ENCODE measurements at regions not wholly inside any gene's neighbourhood (a gene's known extent, or its start where the extent isn't known, plus 50 kb on each side); places are given as distances from the start of the nearest gene placed in this dataset.

DNA sequence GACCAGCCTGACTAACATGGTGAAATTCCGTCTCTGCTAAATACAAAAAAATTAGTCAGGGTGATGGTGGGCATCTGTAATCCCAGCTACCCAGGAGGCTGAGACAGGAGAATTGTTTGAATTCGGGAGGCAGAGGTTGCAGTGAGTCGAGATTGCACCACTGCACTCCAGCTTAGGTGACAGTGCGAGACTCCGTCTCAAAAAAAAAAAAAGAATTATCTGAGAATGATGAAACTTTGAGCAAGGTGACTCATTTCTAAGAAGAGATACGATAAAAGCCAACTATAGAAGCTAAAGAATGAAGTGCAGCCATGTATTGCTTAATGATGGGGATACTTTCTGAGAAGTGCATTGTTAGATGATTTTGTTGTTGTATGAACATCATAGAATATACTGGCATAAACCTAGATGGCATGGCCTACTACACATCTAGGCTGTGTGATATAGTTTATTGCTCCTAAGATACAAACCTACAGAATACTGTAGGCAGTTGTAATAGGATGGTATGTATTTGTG, 64.7 kb downstream of the SNRPE start:
- DNase-seq (ENCODE audit: low read depth), result peak; percentile 71
- no peak overlapping the region for H3K4me3 ChIP-seq (ENCODE audit: low read depth, low read length)
- TF ChIP-seq, protein P1, sequence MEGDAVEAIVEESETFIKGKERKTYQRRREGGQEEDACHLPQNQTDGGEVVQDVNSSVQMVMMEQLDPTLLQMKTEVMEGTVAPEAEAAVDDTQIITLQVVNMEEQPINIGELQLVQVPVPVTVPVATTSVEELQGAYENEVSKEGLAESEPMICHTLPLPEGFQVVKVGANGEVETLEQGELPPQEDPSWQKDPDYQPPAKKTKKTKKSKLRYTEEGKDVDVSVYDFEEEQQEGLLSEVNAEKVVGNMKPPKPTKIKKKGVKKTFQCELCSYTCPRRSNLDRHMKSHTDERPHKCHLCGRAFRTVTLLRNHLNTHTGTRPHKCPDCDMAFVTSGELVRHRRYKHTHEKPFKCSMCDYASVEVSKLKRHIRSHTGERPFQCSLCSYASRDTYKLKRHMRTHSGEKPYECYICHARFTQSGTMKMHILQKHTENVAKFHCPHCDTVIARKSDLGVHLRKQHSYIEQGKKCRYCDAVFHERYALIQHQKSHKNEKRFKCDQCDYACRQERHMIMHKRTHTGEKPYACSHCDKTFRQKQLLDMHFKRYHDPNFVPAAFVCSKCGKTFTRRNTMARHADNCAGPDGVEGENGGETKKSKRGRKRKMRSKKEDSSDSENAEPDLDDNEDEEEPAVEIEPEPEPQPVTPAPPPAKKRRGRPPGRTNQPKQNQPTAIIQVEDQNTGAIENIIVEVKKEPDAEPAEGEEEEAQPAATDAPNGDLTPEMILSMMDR (IDR thresholded peaks at IDR 0.05; ENCODE audit: insufficient read depth, low read depth, low read length), result no peak

DNA sequence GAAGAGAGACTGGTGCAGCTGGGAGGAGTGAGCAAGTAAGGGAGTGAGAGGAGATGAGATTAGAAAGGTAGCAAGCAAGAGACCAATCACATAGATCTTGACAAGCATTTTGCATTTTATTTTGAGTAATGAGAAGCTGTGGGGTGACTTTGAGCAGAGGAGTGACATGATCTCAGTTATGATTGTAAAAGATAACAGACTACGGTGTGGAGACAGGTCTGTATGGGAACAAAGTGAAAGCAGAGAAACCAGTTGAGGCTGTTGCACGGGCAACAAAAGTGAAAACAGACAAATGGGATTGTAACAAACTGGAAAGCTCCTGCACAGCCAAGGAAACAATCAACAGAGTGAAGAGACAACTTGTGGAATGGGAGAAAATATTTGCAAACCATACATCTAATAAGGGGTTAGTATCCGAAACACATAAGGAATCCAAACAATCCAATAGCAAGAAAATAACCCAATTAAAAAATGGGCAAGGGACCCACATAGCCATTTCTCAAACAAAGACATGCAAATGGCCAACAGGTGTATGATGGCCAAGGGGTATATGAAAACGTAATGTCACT, 68.4 kb downstream of the SNRPE start:
- no peak for DNase-seq (ENCODE audit: low read depth)
- no peak overlapping the region for H3K4me3 ChIP-seq (ENCODE audit: low read depth, low read length)
- TF ChIP-seq, protein P1 (IDR thresholded peaks at IDR 0.05; ENCODE audit: insufficient read depth, low read depth, low read length), result no peak

DNA sequence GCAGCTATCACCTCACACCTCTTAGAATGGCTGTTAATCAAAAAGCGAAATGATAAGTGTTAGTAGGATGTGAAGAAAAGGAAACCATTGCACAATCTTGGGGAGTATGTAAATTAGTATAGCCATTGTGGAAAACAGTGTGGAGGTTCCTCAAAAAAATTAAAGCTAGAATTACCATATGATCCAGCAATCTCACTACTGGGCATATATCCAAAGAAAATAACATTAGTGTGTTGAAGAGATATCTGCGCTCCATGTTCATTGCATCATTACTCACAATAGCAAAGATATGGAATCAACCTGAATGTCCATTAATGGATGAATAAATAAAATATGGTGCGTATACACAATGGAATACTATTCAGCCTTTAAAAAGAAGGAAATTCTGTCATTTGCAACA, 68.9 kb downstream of the SNRPE start:
- TF ChIP-seq, protein P1 (IDR thresholded peaks at IDR 0.05; ENCODE audit: insufficient read depth, low read depth, low read length), result no peak
- H3K4me3 ChIP-seq (ENCODE audit: low read depth, low read length), result no peak overlapping the region
- peak; percentile 40 for DNase-seq (ENCODE audit: low read depth)

DNA sequence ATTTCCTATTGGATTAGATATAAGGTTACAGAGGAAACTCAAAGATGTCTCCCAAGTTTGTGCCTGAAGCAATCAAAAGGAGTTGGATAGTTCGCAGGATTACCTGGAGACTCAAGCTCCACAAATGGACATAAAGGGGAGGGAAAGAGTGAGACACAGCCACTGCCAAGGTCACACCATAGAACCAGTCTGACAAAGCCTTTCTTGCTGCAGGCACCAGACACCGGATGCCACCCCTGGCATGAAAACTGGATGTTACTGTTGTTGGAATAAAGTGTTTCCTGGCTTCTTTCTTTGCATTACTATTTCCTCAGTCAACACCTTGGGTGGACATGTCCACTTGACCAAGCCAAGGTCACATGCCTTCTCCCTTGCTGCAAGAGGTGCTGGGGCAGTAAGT, 70.6 kb downstream of the SNRPE start:
- DNase-seq (ENCODE audit: low read depth), result no peak
- no peak overlapping the region for H3K4me3 ChIP-seq (ENCODE audit: low read depth, low read length)
- TF ChIP-seq, protein P1 (IDR thresholded peaks at IDR 0.05; ENCODE audit: insufficient read depth, low read depth, low read length), result no peak

DNA sequence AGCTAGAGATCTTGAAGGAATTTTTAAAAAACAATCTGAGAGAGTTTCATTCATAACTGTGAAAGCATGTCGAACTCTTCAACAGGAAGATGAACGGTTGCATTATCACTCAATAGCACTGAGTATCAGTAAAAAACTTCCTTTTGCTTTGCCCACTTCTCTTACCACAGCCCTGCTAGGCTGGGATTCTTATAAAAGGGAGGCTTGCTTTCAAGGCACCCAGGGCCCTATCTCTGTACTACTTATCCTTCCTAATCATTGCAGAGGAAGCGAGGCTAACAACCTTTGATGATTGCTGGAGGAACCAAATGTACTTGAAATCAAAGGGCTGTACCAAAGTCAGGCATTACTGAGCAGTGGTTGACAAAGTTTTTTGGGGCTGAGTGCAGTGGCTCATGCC, 71.2 kb downstream of the SNRPE start:
- no peak for DNase-seq (ENCODE audit: low read depth)
- TF ChIP-seq, protein P1 (IDR thresholded peaks at IDR 0.05; ENCODE audit: insufficient read depth, low read depth, low read length), result no peak
- H3K4me3 ChIP-seq (ENCODE audit: low read depth, low read length), result no peak overlapping the region

DNA sequence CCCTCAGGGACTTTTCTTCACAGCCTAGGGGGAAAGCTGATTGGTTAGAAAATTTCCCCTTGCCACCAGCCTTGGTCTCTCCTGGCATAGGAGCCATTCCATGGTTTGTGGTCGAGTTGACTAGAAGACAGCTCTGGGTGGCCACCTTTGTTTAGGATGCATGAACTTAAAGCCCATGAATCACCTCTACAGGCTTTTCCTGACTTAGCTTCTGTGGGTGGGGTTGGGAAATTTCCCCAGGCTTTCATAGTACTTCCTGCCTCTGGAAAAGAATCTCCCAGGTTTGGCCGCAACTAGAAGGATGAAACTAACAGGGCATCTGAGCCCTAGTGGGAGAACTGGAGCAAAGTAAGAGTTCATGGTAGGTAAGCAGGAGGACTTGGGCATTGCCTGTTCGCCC, 72.6 kb downstream of the SNRPE start:
- no peak overlapping the region for H3K4me3 ChIP-seq (ENCODE audit: low read depth, low read length)
- TF ChIP-seq, protein P1 (IDR thresholded peaks at IDR 0.05; ENCODE audit: insufficient read depth, low read depth, low read length), result no peak
- no peak for DNase-seq (ENCODE audit: low read depth)

DNA sequence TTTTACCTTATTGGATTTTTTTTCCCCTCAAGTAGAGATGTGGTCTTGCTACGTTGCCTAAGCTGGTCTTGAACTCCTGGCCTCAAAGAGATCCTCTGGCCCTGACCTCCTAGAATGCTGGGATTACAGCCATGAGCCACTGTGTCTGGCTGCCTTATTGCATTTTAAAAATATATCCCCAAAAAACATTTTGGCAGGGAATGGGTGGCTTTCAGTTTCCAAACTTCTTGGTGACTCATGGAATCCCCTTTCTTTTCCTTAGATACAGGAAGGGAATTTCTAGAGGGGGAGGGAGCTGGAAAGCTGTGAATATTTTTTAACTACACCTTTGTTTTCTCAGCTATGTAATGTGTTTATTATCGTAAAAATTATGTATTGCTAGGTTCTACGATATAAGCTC, 73.3 kb downstream of the SNRPE start:
- no peak for DNase-seq (ENCODE audit: low read depth)
- no peak overlapping the region for H3K4me3 ChIP-seq (ENCODE audit: low read depth, low read length)
- TF ChIP-seq, protein P1 (IDR thresholded peaks at IDR 0.05; ENCODE audit: insufficient read depth, low read depth, low read length), result no peak
